GM18858 (cell line): ENCODE measurements at regions not wholly inside any gene's neighbourhood (a gene's known extent, or its start where the extent isn't known, plus 50 kb on each side); places are given as distances from the start of the nearest gene placed in this dataset.

ENCODE experiments used
- ATAC-seq: cut with Tn5 transposase; IDR thresholded peaks from one replicate; pipeline ENCODE4 v1.9.1; 2021; ENCODE audit not compliant: unreplicated experiment

- no peak for ATAC-seq
Measured at GRCh38 chr15:35320158-35320780, 225.7 kb downstream of the DPH6 start.

- no peak for ATAC-seq
Measured at GRCh38 chr15:35319354-35319753, 226.6 kb downstream of the DPH6 start.

- no peak for ATAC-seq
Measured at GRCh38 chr15:35317217-35317616, 228.7 kb downstream of the DPH6 start.

GRCh38 chr15:35312344-35312743, 227.2 kb upstream of the NANOGP8 start:
- no peak for ATAC-seq

- ATAC-seq = no peak
Measured at GRCh38 chr15:35311615-35312014, 226.5 kb upstream of the NANOGP8 start.

- ATAC-seq = no peak
Measured at GRCh38 chr15:35309886-35310285, 224.8 kb upstream of the NANOGP8 start.

- ATAC-seq = no peak
Measured at GRCh38 chr15:35308802-35309201, 223.7 kb upstream of the NANOGP8 start.

GRCh38 chr15:35307676-35308075, 222.6 kb upstream of the NANOGP8 start:
- no peak for ATAC-seq

GRCh38 chr15:35307026-35307425, 221.9 kb upstream of the NANOGP8 start:
- no peak for ATAC-seq

- no peak for ATAC-seq
Measured at GRCh38 chr15:35306361-35306981, 221.4 kb upstream of the NANOGP8 start.

- ATAC-seq = no peak
Measured at GRCh38 chr15:35305946-35306345, 220.9 kb upstream of the NANOGP8 start.

- no peak for ATAC-seq
Measured at GRCh38 chr15:35305031-35305550, 220.0 kb upstream of the NANOGP8 start.

- ATAC-seq = no peak
Measured at GRCh38 chr15:35304389-35304788, 219.3 kb upstream of the NANOGP8 start.

- ATAC-seq = no peak
Measured at GRCh38 chr15:35302334-35302733, 217.2 kb upstream of the NANOGP8 start.

- ATAC-seq = no peak
Measured at GRCh38 chr15:35301088-35301487, 216.0 kb upstream of the NANOGP8 start.

GRCh38 chr15:35299059-35299735, 214.1 kb upstream of the NANOGP8 start:
- ATAC-seq = no peak

- no peak for ATAC-seq
Measured at GRCh38 chr15:35298509-35298908, 213.4 kb upstream of the NANOGP8 start.

- ATAC-seq = no peak
Measured at GRCh38 chr15:35293353-35294130, 208.4 kb upstream of the NANOGP8 start.

- no peak for ATAC-seq
Measured at GRCh38 chr15:35290301-35290721, 205.2 kb upstream of the NANOGP8 start.

GRCh38 chr15:35289024-35289617, 204.0 kb upstream of the NANOGP8 start:
- ATAC-seq = peak; percentile 78

GRCh38 chr15:35288580-35288979, 203.5 kb upstream of the NANOGP8 start:
- ATAC-seq = no peak
